ENCODE measurements at regions not wholly inside any gene's neighbourhood (a gene's known extent, or its start where the extent isn't known, plus 50 kb on each side); places are given as distances from the start of the nearest gene placed in this dataset.

DNA sequence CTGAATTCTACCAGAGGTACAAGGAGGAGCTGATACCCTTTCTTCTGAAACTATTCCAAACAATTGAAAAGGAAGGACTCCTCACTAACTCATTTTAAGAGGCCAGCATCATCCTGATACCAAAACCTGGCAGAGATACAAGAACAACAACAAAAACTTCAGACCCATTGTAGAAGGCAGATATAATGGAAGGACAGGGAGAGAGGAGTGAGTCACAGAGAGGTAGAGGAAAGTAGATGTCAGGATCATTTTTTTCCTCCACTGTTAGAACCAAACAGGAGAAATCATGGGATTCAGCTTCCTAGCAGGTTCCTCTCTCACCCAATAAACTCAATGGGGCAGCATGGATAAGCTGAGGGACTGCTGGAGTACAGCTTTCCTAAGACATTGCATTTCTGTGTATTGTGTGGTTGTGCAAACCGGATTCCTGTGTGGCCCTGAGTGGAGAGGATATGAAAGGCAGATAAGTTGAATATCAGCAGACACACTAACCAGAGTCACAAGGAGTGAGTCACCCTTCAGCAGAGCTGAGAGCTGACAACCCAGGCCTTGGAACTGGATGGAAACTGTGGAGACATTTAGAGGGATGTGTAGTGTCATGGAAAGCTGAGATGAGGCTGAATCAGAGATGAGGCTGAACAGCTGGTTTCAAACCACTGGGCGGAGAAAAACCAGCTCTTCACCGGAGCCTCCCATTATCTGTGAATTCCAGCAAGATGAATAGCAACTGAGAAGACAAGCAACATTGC is 60.9 kb upstream of the MMADHC start:
- no peak for TF ChIP-seq POLR2A (IDR thresholded peaks at IDR 0.05)
- TF ChIP-seq, protein P1, sequence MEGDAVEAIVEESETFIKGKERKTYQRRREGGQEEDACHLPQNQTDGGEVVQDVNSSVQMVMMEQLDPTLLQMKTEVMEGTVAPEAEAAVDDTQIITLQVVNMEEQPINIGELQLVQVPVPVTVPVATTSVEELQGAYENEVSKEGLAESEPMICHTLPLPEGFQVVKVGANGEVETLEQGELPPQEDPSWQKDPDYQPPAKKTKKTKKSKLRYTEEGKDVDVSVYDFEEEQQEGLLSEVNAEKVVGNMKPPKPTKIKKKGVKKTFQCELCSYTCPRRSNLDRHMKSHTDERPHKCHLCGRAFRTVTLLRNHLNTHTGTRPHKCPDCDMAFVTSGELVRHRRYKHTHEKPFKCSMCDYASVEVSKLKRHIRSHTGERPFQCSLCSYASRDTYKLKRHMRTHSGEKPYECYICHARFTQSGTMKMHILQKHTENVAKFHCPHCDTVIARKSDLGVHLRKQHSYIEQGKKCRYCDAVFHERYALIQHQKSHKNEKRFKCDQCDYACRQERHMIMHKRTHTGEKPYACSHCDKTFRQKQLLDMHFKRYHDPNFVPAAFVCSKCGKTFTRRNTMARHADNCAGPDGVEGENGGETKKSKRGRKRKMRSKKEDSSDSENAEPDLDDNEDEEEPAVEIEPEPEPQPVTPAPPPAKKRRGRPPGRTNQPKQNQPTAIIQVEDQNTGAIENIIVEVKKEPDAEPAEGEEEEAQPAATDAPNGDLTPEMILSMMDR (IDR thresholded peaks at IDR 0.05) = no peak
